ENCODE measurements at regions not wholly inside any gene's neighbourhood (a gene's known extent, or its start where the extent isn't known, plus 50 kb on each side); places are given as distances from the start of the nearest gene placed in this dataset.

DNA sequence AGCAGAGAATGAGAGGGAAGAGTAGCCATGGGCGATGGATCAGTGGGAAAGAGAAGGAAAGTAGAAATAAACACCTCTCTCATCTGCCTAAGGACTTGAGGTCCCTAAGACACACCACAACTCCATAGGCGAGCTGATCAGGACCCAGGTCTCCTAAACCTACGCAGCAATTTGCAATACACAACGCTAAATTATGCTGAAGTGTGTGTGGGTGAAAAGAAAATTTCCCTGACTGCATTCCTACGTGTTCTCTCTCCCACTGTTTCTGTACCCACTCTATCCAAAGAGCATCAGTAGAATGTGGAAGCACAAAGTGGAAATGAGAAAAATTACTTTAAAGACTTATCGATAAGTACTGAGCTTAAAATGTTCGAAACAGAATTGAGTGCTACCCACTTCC is 88.9 kb downstream of the RPS29 start:
- Histone ChIP-seq H3K9ac (ENCODE audit: low read length) (no peak overlapping the region), H3K79me2 (ENCODE audit: insufficient read depth, low read length) (no peaks in the 10 kb centered on the region), H3K4me1 (ENCODE audit: control insufficient read depth in 1 of 2, insufficient read depth in 2 of 2, low read length in 2 of 2) (no peaks in the 10 kb centered on the region), H3K9me3 (ENCODE audit: control insufficient read depth in 1 of 2, insufficient read depth in 1 of 2, low read depth in 1 of 2, low read length in 2 of 2) (no peaks in the 10 kb centered on the region), H3K27ac (ENCODE audit: low read depth, low read length) (no peak overlapping the region), H3K4me3 (replicated peaks in 1 of 2; ENCODE audit: low read depth in 1 of 2, low read length in 2 of 2) (no peak overlapping the region), H3K27me3 (ENCODE audit: insufficient read depth, low read length) (no peaks in the 10 kb centered on the region), H3K9me2 (ENCODE audit: insufficient read depth) (no peaks in the 10 kb centered on the region), H2AFZ (ENCODE audit: low read depth, low read length, poor library complexity, severe bottlenecking) (no peak overlapping the region), H3K4me2 (ENCODE audit: low read length) (no peak overlapping the region), H3K36me3 (ENCODE audit: control insufficient read depth in 1 of 2, insufficient read depth in 2 of 2, low read length in 2 of 2) (no peaks in the 10 kb centered on the region), H4K20me1 (ENCODE audit: insufficient read depth) (no peaks in the 10 kb centered on the region)
- intact Hi-C loops (cut with micrococcal nuclease): loop anchor here (2.0 kb wide), 1 partner anchor 34 kb away; no protein-coding TSS in a partner anchor
- TF ChIP-seq, protein P1, sequence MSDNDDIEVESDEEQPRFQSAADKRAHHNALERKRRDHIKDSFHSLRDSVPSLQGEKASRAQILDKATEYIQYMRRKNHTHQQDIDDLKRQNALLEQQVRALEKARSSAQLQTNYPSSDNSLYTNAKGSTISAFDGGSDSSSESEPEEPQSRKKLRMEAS (IDR thresholded peaks at IDR 0.05): no peak
- no peak for TF ChIP-seq CEBPB (IDR thresholded peaks at IDR 0.05; ENCODE audit: low read depth)
- no peak for TF ChIP-seq ELF1 (IDR thresholded peaks at IDR 0.05; ENCODE audit: borderline replicate concordance, low read depth)
- CTCF ChIA-PET: interaction anchor here (1.0 to 2.7 kb wide), 3 partner anchors 23 to 191 kb away, joined by 3 to 45 read pairs (median 4); no protein-coding TSS in a partner anchor
- DNase-seq (ENCODE audit: low read depth, low spot score) (no peak), ATAC-seq (no peak)
- POLR2A ChIA-PET: no interaction called here
- BruUV-seq (replicated peaks): no TSS peak
- RAD21 ChIA-PET (ENCODE audit: low non-redundant PET in 1 of 2, low total read pairs in 2 of 2, uncharacterized antibody in 2 of 2, unreplicated experiment in 2 of 2): interaction anchor here (0.5 to 1.4 kb wide), 2 partner anchors 36 kb away, joined by 3 to 5 read pairs; no protein-coding TSS in a partner anchor

DNA sequence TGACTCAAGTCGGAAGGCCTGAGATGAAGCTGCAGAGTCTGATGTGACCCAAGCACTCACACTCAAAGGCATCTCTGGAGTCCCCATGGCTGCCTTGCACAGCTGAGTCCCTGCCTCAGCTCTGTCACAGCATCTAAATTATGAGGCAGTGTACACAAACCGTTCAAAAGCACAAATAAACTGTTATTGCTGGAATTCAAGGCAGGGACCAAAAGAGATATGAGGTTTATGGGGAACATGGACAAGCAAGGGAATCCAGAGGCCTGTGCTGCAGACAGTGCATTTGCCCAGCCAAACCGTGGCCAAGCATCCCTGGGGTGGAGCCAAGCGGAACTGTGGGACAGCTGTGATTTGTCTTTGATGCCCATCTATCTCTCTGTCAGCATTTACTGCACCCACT is 91.3 kb downstream of the RPS29 start:
- Histone ChIP-seq H4K20me1 (ENCODE audit: insufficient read depth) (no peaks in the 10 kb centered on the region), H3K27ac (ENCODE audit: low read depth, low read length) (no peak overlapping the region), H3K9ac (ENCODE audit: low read length) (no peak overlapping the region), H3K4me2 (ENCODE audit: low read length) (no peak overlapping the region), H2AFZ (ENCODE audit: low read depth, low read length, poor library complexity, severe bottlenecking) (no peak overlapping the region), H3K4me3 (replicated peaks in 1 of 2; ENCODE audit: low read depth in 1 of 2, low read length in 2 of 2) (no peak overlapping the region), H3K9me3 (ENCODE audit: control insufficient read depth in 1 of 2, insufficient read depth in 1 of 2, low read depth in 1 of 2, low read length in 2 of 2) (no peaks in the 10 kb centered on the region), H3K36me3 (ENCODE audit: control insufficient read depth in 1 of 2, insufficient read depth in 2 of 2, low read length in 2 of 2) (no peaks in the 10 kb centered on the region), H3K9me2 (ENCODE audit: insufficient read depth) (no peaks in the 10 kb centered on the region), H3K79me2 (ENCODE audit: insufficient read depth, low read length) (no peaks in the 10 kb centered on the region), H3K4me1 (ENCODE audit: control insufficient read depth in 1 of 2, insufficient read depth in 2 of 2, low read length in 2 of 2) (no peaks in the 10 kb centered on the region), H3K27me3 (ENCODE audit: insufficient read depth, low read length) (no peaks in the 10 kb centered on the region)
- POLR2A ChIA-PET: no interaction called here
- BruUV-seq (replicated peaks): no TSS peak
- RAD21 ChIA-PET (ENCODE audit: low non-redundant PET in 1 of 2, low total read pairs in 2 of 2, uncharacterized antibody in 2 of 2, unreplicated experiment in 2 of 2): no interaction called here
- intact Hi-C loops (cut with micrococcal nuclease): no loop called here
- no peak for ATAC-seq
- no peak for DNase-seq (ENCODE audit: low read depth, low spot score)
- CTCF ChIA-PET: interaction anchor here (1.4 kb wide), 1 partner anchor 33 kb away, joined by 5 read pairs; no protein-coding TSS in a partner anchor
- no peak for TF ChIP-seq POLR2A (IDR thresholded peaks at IDR 0.05; ENCODE audit: borderline replicate concordance, extremely low read depth, insufficient read depth, insufficient read length)
- TF ChIP-seq RAD21 (IDR thresholded peaks at IDR 0.05; ENCODE audit: low read depth): no peak
- TF ChIP-seq JUND (IDR thresholded peaks at IDR 0.05): no peak
- TF ChIP-seq, protein P2, sequence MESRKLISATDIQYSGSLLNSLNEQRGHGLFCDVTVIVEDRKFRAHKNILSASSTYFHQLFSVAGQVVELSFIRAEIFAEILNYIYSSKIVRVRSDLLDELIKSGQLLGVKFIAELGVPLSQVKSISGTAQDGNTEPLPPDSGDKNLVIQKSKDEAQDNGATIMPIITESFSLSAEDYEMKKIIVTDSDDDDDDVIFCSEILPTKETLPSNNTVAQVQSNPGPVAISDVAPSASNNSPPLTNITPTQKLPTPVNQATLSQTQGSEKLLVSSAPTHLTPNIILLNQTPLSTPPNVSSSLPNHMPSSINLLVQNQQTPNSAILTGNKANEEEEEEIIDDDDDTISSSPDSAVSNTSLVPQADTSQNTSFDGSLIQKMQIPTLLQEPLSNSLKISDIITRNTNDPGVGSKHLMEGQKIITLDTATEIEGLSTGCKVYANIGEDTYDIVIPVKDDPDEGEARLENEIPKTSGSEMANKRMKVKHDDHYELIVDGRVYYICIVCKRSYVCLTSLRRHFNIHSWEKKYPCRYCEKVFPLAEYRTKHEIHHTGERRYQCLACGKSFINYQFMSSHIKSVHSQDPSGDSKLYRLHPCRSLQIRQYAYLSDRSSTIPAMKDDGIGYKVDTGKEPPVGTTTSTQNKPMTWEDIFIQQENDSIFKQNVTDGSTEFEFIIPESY (IDR thresholded peaks at IDR 0.05; ENCODE audit: extremely low read depth, insufficient replicate concordance, low read length): no peak
- TF ChIP-seq, protein P3, sequence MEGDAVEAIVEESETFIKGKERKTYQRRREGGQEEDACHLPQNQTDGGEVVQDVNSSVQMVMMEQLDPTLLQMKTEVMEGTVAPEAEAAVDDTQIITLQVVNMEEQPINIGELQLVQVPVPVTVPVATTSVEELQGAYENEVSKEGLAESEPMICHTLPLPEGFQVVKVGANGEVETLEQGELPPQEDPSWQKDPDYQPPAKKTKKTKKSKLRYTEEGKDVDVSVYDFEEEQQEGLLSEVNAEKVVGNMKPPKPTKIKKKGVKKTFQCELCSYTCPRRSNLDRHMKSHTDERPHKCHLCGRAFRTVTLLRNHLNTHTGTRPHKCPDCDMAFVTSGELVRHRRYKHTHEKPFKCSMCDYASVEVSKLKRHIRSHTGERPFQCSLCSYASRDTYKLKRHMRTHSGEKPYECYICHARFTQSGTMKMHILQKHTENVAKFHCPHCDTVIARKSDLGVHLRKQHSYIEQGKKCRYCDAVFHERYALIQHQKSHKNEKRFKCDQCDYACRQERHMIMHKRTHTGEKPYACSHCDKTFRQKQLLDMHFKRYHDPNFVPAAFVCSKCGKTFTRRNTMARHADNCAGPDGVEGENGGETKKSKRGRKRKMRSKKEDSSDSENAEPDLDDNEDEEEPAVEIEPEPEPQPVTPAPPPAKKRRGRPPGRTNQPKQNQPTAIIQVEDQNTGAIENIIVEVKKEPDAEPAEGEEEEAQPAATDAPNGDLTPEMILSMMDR (IDR thresholded peaks at IDR 0.05 in 2 of 3, conservative IDR thresholded peaks at IDR 0.05 in 1 of 3; ENCODE audit: borderline replicate concordance in 1 of 3, insufficient read depth in 1 of 3, low read depth in 2 of 3, low read length in 2 of 3): no peak
- no peak for TF ChIP-seq SRF (IDR thresholded peaks at IDR 0.05; ENCODE audit: low read depth)
- TF ChIP-seq, protein P4, sequence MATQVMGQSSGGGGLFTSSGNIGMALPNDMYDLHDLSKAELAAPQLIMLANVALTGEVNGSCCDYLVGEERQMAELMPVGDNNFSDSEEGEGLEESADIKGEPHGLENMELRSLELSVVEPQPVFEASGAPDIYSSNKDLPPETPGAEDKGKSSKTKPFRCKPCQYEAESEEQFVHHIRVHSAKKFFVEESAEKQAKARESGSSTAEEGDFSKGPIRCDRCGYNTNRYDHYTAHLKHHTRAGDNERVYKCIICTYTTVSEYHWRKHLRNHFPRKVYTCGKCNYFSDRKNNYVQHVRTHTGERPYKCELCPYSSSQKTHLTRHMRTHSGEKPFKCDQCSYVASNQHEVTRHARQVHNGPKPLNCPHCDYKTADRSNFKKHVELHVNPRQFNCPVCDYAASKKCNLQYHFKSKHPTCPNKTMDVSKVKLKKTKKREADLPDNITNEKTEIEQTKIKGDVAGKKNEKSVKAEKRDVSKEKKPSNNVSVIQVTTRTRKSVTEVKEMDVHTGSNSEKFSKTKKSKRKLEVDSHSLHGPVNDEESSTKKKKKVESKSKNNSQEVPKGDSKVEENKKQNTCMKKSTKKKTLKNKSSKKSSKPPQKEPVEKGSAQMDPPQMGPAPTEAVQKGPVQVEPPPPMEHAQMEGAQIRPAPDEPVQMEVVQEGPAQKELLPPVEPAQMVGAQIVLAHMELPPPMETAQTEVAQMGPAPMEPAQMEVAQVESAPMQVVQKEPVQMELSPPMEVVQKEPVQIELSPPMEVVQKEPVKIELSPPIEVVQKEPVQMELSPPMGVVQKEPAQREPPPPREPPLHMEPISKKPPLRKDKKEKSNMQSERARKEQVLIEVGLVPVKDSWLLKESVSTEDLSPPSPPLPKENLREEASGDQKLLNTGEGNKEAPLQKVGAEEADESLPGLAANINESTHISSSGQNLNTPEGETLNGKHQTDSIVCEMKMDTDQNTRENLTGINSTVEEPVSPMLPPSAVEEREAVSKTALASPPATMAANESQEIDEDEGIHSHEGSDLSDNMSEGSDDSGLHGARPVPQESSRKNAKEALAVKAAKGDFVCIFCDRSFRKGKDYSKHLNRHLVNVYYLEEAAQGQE (IDR thresholded peaks at IDR 0.05; ENCODE audit: low read depth): no peak
- no peak for TF ChIP-seq POLR2AphosphoS5 (IDR thresholded peaks at IDR 0.05; ENCODE audit: low read depth, low read length)
- TF ChIP-seq, protein P5, sequence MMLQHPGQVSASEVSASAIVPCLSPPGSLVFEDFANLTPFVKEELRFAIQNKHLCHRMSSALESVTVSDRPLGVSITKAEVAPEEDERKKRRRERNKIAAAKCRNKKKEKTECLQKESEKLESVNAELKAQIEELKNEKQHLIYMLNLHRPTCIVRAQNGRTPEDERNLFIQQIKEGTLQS (IDR thresholded peaks at IDR 0.05): no peak
